HG03064 (cell line): ENCODE measurements at regions not wholly inside any gene's neighbourhood (a gene's known extent, or its start where the extent isn't known, plus 50 kb on each side); places are given as distances from the start of the nearest gene placed in this dataset.

Experiments
- ATAC-seq: cut with Tn5 transposase; IDR thresholded peaks from one replicate; pipeline ENCODE4 v1.9.1; 2021; ENCODE audit warnings: low read depth; ENCODE audit not compliant: unreplicated experiment

- ATAC-seq: no peak
Measured at GRCh38 chr13:40452741-40453334, 213.6 kb downstream of the FOXO1 start.

DNA sequence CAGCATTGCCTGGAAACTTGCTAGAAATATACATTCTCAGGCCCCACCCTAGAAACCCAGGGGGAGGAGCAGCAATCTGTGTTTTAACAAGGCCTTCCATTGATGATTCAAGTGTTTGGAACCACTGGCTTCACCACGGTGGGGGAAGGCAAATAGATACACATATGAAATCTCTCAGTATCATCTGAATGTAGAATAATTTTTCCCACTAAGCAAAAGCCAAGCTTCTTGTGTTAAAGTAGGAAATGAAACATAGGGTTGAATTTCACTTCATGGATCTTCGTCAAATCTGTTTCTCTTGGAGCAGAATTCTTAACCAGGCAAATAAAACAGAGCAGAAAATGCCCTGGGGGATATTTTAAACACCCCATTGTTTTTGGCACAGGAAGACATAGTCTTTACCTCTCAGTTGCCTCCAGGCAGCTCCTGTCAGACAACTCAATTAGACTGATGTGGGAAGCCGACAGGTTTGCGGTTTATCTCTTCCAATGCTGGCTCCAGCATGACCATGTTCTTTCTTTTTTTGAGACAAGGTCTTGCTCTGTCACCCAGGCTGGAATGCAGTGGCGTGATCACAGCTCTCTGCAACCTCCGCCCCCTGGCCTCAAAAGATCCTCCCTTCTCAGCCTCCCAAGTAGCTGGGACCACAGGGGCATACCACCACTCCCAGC is 213.0 kb downstream of the FOXO1 start:
- no peak for ATAC-seq

DNA sequence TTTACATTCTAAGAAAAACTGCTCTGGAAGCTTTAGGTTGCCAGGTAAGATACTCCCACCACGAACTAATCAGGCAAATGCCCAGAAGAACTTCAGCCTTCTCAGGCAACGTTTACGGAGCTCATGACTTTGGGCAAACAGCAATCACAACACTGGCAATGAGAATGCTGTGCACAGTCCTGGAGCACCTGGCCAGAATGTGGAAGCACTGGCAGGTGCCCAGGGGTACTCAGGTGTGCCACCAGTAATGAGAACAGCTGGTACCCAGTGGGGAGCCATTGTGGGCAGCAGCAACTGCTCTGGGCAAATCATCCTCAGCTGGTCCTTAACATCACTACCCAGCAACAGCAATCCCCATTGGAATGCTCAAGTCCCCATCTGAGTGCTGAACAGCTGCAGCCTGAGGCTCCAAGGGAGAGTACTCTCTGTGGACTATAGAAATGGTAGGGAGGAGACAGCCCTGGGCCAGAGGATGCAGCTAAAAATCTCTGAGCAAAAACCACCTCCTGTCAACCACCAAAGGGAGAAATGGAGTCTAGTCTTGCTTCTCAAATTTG is 210.0 kb downstream of the FOXO1 start:
- ATAC-seq: no peak

DNA sequence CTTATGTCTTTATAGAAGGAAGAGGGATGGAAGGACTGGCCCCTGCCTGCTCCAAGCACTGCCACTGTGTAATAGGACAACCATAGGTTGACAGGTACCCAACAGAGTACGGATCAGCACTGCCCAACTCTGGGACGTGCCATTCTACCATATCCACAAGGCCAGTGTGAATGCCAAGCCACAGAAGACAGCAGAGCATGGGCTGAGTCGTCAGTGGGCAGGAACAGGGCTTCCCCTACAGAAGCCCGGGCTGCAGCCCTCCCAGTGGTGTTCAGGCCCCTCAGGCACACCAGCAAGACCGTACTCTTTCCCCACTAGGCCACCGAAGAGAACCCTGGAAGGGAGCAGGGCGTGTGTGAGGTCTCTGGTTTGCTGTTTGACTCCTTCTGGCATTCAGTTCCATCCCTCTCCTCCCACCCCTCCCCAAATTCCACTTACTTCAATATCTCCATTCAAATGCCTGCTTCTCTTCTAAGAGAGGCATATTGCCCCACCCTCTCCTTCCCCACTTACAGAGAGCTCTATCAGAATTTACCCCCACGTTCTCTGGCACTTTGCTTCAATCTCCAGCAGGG is 209.4 kb downstream of the FOXO1 start:
- no peak for ATAC-seq

DNA sequence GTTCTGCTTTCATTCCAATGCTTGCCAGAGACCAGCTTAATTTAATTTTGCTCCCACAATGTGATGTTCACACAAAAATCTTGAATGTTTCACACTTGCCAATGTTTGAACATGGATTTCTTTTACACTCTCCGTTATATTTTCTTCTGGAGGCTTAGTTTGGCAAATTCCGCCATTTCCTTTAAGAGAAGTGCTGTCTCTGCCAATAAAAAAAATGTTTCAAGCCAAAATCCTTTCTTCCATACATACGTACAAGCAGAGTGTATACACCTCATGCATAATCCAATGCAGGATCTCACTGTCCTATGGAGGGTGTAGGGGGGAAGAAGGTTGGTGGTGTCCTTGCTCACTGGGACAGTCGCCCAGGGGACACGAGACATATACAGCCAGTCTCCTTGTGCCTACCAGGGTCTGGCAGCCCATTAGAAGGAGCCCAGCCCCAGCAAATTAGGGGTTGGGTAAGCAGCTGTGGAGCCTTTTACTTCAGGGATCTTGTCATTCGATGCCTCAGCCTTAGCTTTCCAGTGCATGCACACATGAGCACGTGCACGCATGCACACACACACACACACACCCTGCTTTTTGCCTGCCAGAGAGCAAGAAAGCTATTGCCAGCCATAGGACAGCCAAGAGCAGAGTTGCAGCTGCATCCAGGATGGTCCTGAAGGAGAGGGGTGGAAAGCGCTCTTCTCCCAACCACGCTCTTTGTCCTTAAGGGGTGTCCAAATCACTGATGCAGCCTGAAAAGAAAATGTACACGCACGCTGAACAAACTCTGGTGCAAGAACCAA is 208.3 kb downstream of the FOXO1 start:
- ATAC-seq: no peak

DNA sequence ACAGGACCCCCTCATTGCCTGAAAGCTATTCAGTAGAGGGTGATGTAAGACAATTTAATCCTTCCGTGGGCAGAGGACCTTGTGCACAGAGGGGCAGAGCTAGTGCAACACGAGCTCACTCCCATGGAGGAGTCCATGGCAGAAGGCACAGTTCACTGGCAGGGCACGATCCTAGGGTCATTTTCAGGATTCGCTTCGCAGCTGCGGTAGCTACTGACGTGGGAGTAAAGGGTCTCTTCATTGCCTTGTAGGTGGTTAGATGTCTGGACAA is 207.8 kb downstream of the FOXO1 start:
- no peak for ATAC-seq

- no peak for ATAC-seq
Measured at GRCh38 chr13:40460116-40460515, 206.3 kb downstream of the FOXO1 start.

GRCh38 chr13:40464337-40465014 is 202.0 kb downstream of the FOXO1 start:
- ATAC-seq: no peak

DNA sequence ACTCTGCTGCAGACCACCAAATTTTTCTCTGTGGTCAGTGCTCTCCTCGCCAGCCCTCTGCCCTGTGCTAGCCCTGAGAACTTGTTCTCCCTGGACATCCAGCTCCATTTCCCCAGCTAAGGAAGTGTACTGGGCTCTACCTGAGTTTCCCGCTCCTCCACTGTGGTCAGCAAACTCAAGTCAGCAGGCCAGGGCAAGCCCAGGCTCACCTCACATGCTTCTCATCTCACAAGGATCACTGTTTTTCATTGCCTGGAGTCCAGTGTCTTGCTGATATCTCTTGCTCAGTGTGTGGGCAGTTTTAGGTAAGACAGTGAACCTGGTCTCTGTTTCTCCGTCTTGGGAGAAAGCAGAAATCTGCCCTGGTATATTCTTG is 201.4 kb downstream of the FOXO1 start:
- no peak for ATAC-seq

- ATAC-seq: no peak
Measured at GRCh38 chr13:40466272-40466671, 200.2 kb downstream of the FOXO1 start.

DNA sequence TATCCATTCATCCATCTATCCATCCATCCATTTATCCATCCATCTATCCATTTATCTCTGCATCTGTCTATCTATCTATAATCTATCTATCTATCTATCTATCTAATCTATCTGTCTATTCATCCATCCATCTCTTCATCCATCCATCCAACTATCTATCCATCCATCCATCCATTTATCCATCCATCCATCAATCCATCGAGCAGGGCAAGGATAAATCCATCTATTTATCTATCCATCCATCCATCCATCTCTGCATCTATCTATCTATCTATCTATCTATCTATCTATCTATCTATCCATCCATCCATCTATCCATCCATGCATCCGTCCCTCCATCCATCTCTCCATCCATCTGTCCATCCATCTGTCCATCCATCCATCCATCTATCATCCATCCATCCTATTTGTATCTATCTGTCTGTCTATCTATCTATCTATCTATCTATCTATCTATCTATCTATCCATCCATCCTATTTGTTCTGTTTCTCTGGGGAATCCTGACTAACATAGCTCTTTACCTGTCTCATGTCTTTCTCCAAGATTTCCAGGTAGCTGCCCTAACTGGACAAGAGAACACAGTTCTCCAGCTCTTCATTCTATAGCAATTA is 198.1 kb downstream of the FOXO1 start:
- no peak for ATAC-seq

GRCh38 chr13:40469581-40470310 is 196.7 kb downstream of the FOXO1 start:
- no peak for ATAC-seq

- ATAC-seq: no peak
Measured at GRCh38 chr13:40470660-40471059, 195.8 kb downstream of the FOXO1 start.

DNA sequence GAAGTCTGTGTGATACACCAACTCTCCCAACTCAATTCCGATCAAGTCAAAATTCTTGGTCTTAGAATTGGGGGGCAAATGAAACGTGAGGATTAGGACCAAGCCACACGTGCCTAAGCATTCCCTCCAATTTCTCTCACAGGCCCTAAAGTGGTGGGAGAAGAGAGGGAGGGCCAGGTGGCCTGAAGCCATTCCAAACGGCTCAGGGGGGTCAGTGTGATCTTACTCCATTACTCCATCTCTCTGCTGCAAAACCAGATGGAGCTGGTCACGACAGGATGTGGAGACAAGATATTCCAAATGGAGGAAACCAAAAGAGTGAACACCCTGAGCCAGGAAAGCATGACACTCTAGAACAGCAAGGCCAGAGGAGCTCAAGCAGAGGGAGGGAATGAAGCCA is 195.4 kb downstream of the FOXO1 start:
- ATAC-seq: no peak

DNA sequence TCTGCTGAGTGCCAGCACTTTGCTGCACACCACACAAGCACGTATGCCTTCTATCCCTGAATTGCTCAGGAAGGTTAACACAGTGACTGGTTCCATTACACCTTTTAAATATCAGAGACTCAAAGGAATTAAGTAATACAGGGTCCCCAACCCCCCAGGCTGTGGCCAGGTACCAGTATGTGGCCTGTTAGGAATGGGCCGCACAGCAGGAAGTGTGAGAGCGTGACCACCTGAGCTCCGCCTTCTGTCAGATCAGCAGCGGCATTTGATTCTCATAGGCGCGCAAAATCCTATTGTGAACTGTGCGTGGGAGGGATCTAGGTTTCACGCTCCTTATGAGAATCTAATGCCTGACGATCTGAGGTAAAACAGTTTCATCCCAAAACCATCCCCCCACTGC is 194.5 kb downstream of the FOXO1 start:
- ATAC-seq: no peak

- no peak for ATAC-seq
Measured at GRCh38 chr13:40472427-40473220, 193.8 kb downstream of the FOXO1 start.

DNA sequence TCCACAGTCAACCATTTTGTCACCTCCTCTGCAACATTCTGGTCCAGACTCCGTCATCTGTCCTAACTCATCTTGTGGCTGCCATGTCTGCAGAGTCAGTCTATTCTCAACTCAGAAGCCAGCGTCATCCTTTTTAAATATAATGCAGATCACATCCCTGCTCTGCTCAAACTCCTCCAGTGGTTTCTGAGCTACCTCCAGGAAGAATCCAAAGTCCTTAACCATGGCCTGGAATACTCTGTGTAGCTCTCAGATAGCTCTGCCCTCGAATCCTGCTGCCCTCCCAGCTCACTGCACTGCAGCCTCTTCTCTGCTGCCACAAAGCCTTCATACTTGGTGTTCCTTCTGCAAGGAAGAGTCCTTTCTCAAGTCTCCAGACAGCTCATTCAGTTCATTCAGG is 190.8 kb downstream of the FOXO1 start:
- ATAC-seq: no peak

- ATAC-seq: no peak
Measured at GRCh38 chr13:40476175-40476958, 190.1 kb downstream of the FOXO1 start.
